Stomach smooth muscle (tissue), 2 donors: ENCODE measurements at regions not wholly inside any gene's neighbourhood (a gene's known extent, or its start where the extent isn't known, plus 50 kb on each side); places are given as distances from the start of the nearest gene placed in this dataset.

ENCODE experiments used
- H3K27ac ChIP-seq: one replicate; pipeline ENCODE4 v1.7.0; 2013; ENCODE audit warnings: mild to moderate bottlenecking, low read length, inconsistent platforms
- H3K27me3 ChIP-seq, 2 donors: one replicate each; pipeline ENCODE4 v1.7.0; 2013; ENCODE audit warnings: low read length in 2 of 2; ENCODE audit not compliant: insufficient read depth in 2 of 2, control insufficient read depth in 1 of 2
- H3K36me3 ChIP-seq, 2 donors: one replicate each; pipeline ENCODE4 v1.7.0; 2013; ENCODE audit warnings: low read length in 2 of 2; ENCODE audit not compliant: control insufficient read depth in 2 of 2, insufficient read depth in 2 of 2
- H3K4me1 ChIP-seq: one replicate; pipeline ENCODE4 v1.7.0; 2013; ENCODE audit warnings: low read length; ENCODE audit not compliant: control insufficient read depth, insufficient read depth
- H3K4me3 ChIP-seq, 2 donors: one replicate each; pipeline ENCODE4 v1.7.0; 2013; ENCODE audit warnings: low read length in 2 of 2
- H3K9ac ChIP-seq, 2 donors: one replicate each; pipeline ENCODE4 v1.7.0; 2013; ENCODE audit warnings: low read length in 2 of 2, mild to moderate bottlenecking in 1 of 2
- H3K9me3 ChIP-seq, 2 donors: one replicate each; pipeline ENCODE4 v1.7.0; 2013; ENCODE audit warnings: low read length in 2 of 2; ENCODE audit not compliant: control insufficient read depth in 2 of 2
- donor health status: healthy.
- donor health status: Pancreatic carcinoma.

- no peak overlapping the region for H3K27ac ChIP-seq
- H3K4me3 ChIP-seq, result no peak overlapping the region
- no peaks in the 10 kb centered on the region for H3K4me1 ChIP-seq
- H3K27me3 ChIP-seq, result no peaks in the 10 kb centered on the region
- no peaks in the 10 kb centered on the region for H3K9me3 ChIP-seq
- H3K36me3 ChIP-seq, result no peaks in the 10 kb centered on the region
- no peak overlapping the region for H3K9ac ChIP-seq
These were observed 441.9 kb upstream of the ADGRL4 start for GRCh38 chr1:79448426-79448825.

DNA sequence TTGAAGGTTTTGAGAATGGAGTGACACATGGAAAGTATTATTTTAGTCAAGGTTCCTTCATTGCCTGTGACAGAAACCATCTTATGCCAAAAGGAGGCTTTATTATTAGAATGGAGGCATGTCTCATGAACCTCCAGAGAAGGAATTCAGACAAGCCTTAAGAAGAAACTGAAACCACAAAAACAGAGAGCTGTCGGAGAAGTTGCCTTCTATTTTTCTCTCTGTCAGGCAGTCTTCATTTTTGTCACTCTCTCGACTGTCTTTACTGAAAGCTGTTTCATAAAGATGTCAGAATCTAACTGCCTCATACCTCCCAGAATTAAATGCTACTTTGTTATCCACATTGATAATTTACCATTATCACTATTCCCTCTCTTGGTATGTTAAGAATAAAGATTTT, 434.7 kb upstream of the ADGRL4 start:
- H3K9me3 ChIP-seq, result no peaks in the 10 kb centered on the region
- H3K36me3 ChIP-seq, result no peaks in the 10 kb centered on the region
- H3K4me1 ChIP-seq, result no peaks in the 10 kb centered on the region
- H3K27ac ChIP-seq, result no peak overlapping the region
- no peaks in the 10 kb centered on the region for H3K27me3 ChIP-seq
- H3K9ac ChIP-seq, result no peak overlapping the region
- no peak overlapping the region for H3K4me3 ChIP-seq

- Histone ChIP-seq H3K4me3 (no peak overlapping the region), H3K9ac (no peak overlapping the region), H3K27ac (no peak overlapping the region)
These were observed 431.0 kb upstream of the ADGRL4 start for GRCh38 chr1:79437540-79437939.

DNA sequence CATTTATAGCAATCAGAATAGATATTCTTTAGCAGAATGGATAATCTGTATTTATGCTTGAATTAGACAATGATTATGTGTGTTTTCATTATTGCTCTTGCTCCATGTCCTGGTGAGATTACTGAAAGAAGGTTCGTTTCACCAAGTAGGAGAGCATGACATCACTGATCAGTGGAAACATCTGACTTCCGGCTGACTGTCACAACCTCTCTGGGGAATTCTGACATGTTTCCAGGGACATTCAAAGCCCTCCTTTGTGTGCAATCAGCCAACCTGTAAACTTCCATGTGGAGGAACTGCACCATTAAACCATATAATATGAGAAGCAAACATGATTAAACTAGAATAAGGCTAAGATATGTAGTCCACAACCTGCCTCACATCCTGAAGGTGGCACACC, 424.8 kb upstream of the ADGRL4 start:
- H3K36me3 ChIP-seq, result no peaks in the 10 kb centered on the region
- no peaks in the 10 kb centered on the region for H3K27me3 ChIP-seq
- H3K9me3 ChIP-seq, result no peaks in the 10 kb centered on the region
- H3K27ac ChIP-seq, result no peak overlapping the region
- H3K4me3 ChIP-seq, result no peak overlapping the region
- no peaks in the 10 kb centered on the region for H3K4me1 ChIP-seq
- H3K9ac ChIP-seq, result no peak overlapping the region

More at GRCh38 chr1:79437540-79437939, 431.0 kb upstream of the ADGRL4 start:
- Histone ChIP-seq H3K9me3 (no peaks in the 10 kb centered on the region), H3K4me1 (no peaks in the 10 kb centered on the region), H3K27me3 (no peaks in the 10 kb centered on the region), H3K36me3 (no peaks in the 10 kb centered on the region)

DNA sequence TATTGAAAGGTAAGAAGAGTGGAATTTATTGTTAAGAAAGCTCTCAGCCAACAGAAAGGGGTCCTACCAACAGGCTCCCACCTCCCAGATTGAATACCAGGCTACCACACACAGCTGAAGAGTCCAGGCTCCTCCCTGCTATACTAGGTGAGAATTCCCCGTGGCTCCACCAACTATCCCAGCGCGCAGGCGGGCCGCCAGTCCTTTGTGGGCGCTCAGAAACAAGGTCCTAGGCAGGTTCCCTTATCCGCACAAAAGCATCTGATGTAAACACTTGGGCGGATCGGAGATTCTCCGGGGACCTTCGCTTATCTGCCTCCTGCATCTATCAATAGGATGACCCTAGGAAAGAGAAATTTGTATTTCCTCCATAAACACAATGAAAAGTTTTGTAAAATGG, 423.9 kb upstream of the ADGRL4 start:
- Histone ChIP-seq H3K9me3 (no peaks in the 10 kb centered on the region), H3K27me3 (no peaks in the 10 kb centered on the region), H3K4me1 (no peaks in the 10 kb centered on the region), H3K27ac (no peak overlapping the region), H3K4me3 (no peak overlapping the region), H3K36me3 (no peaks in the 10 kb centered on the region), H3K9ac (no peak overlapping the region)

DNA sequence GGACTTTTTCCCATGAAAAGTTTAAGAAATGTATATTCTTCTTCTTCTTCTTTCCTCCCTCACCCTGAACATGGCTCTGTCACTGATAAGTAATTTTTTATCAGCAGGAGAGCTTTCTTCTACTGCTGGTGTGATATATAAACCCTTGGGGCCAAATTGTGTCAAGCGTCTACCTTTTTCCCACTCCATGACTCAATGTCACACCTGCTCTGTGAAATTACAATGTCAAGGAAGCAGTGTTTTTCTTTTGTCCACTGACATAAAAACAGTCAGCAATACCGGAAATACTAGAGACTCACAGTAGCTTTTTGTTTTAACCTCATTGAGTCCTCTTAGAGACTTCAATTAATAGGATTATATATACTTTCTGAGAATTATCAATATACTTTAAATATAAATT, 416.2 kb upstream of the ADGRL4 start:
- no peak overlapping the region for H3K4me3 ChIP-seq
- no peaks in the 10 kb centered on the region for H3K27me3 ChIP-seq
- no peaks in the 10 kb centered on the region for H3K9me3 ChIP-seq

DNA sequence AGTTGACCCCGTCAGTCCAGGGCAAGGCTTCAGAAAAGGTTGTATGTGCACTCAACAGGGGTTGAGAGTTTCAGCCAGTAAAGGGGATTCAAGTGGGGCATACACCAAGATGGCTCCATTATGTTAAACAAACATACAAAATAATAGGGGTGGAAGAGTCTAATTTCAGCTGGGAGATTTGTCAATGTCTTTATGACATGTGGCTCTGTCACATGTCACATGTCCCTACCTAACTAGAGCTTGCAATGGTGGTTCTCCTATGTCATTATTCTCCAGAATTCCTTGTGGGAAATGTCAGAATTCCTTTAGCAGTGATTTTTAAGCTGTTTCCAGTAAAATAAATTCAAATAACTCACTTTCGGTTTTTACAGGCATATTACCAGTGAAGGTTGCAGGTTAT, 392.0 kb upstream of the ADGRL4 start:
- no peaks in the 10 kb centered on the region for H3K36me3 ChIP-seq
- H3K9me3 ChIP-seq, result no peaks in the 10 kb centered on the region
- no peaks in the 10 kb centered on the region for H3K27me3 ChIP-seq
- no peaks in the 10 kb centered on the region for H3K4me1 ChIP-seq
- no peak overlapping the region for H3K4me3 ChIP-seq
- H3K9ac ChIP-seq, result no peak overlapping the region
- H3K27ac ChIP-seq, result no peak overlapping the region

More for the DNA sequence above, 416.2 kb upstream of the ADGRL4 start:
- no peak overlapping the region for H3K27ac ChIP-seq
- H3K36me3 ChIP-seq, result no peaks in the 10 kb centered on the region
- no peak overlapping the region for H3K9ac ChIP-seq
- H3K4me1 ChIP-seq, result no peaks in the 10 kb centered on the region

- no peak overlapping the region for H3K4me3 ChIP-seq
- no peaks in the 10 kb centered on the region for H3K4me1 ChIP-seq
- no peak overlapping the region for H3K9ac ChIP-seq
- no peaks in the 10 kb centered on the region for H3K36me3 ChIP-seq
- H3K27ac ChIP-seq, result no peak overlapping the region
- H3K9me3 ChIP-seq, result no peaks in the 10 kb centered on the region
- H3K27me3 ChIP-seq, result no peaks in the 10 kb centered on the region
These were observed 390.4 kb upstream of the ADGRL4 start for GRCh38 chr1:79396901-79397300.

DNA sequence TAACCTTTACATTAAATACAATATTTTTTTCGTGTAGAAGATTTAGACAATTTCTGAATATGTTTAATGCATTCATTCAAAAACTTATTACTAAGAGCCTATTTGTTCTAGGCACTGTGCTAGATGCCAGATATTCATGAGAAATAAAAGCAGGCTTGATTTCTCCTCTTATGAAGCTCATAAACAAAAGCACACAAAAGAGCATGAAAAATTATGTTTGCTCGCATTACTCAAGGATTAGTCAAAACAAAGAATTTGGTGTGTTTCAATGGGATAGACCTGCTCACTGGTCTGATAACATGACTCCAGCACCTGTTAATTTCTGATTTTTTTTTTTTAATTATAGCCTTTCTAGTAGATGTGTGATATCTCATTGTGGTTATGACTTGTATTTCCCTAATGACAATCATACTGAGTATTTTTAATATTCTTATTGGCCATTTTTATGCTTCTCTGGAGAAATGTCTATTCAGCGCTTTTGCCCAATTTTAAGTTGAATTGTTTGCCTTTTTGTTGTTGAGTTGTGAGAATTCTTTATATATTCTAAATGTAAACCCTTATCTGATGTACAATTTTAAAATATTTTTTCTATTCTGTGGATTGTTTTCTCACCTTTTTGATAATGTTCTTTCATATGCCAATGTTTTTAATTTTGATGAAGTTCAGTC, 382.3 kb upstream of the ADGRL4 start:
- H3K9me3 ChIP-seq, result no peaks in the 10 kb centered on the region
- H3K36me3 ChIP-seq, result no peaks in the 10 kb centered on the region
- no peak overlapping the region for H3K9ac ChIP-seq
- no peak overlapping the region for H3K27ac ChIP-seq
- H3K27me3 ChIP-seq, result no peaks in the 10 kb centered on the region
- no peak overlapping the region for H3K4me3 ChIP-seq
- H3K4me1 ChIP-seq, result no peaks in the 10 kb centered on the region

DNA sequence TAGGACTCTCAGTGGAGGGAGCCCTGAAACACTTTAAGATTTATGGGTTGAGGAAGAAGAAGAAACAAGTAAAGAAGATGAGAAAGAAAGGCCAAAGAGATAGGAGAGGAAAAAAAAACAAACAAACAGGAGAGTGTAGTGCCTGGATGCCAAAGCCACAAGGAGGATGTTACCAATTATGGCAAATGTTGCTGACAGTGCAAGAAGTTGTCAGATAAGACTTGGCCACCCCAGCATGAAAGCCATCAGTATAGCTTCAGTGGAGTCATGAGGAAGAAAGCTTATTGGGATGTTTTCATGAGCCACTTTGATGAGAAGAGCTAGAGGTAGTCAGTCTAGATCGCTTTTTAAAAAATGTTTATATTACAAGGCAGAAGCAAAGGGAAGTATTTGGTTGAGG, 380.2 kb upstream of the ADGRL4 start:
- H3K9ac ChIP-seq, result no peak overlapping the region
- H3K27ac ChIP-seq, result no peak overlapping the region
- no peaks in the 10 kb centered on the region for H3K36me3 ChIP-seq
- no peaks in the 10 kb centered on the region for H3K9me3 ChIP-seq
- H3K4me1 ChIP-seq, result no peaks in the 10 kb centered on the region
- no peak overlapping the region for H3K4me3 ChIP-seq
- no peaks in the 10 kb centered on the region for H3K27me3 ChIP-seq

- no peaks in the 10 kb centered on the region for H3K36me3 ChIP-seq
- H3K9ac ChIP-seq, result no peak overlapping the region
- H3K4me3 ChIP-seq, result no peak overlapping the region
- H3K9me3 ChIP-seq, result no peaks in the 10 kb centered on the region
- no peaks in the 10 kb centered on the region for H3K4me1 ChIP-seq
- H3K27me3 ChIP-seq, result no peaks in the 10 kb centered on the region
- H3K27ac ChIP-seq, result no peak overlapping the region
These were observed 373.5 kb upstream of the ADGRL4 start for GRCh38 chr1:79380078-79380477.
